ENCODE measurements at regions not wholly inside any gene's neighbourhood (a gene's known extent, or its start where the extent isn't known, plus 50 kb on each side); places are given as distances from the start of the nearest gene placed in this dataset.
"Not testable (repeated sequence)": the region's sequence is repeated elsewhere in the genome, so short reads cannot be mapped to it uniquely, and the experiment has no call there.

DNA sequence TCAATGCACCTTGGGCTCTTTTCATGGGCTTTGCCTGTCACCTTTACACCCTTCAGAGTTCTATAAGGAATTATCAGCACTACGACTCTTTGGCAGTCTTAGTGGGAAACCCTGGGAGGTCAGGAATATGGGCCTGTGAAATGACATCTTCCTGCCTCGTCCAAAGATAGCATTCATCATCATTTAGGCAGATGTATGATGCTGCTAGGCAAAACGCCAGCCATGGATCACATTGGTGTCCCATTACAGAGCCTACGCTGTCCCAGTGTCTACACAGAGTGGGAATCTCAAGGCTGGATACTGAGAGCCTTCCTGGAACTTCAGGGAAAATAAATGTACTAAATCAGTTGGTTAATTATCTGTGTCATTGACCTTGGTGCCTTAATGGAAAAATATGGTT, 259.4 kb upstream of the CELF2 start:
- no peak for DNase-seq (ENCODE audit: low spot score)
- TF ChIP-seq, protein P1, sequence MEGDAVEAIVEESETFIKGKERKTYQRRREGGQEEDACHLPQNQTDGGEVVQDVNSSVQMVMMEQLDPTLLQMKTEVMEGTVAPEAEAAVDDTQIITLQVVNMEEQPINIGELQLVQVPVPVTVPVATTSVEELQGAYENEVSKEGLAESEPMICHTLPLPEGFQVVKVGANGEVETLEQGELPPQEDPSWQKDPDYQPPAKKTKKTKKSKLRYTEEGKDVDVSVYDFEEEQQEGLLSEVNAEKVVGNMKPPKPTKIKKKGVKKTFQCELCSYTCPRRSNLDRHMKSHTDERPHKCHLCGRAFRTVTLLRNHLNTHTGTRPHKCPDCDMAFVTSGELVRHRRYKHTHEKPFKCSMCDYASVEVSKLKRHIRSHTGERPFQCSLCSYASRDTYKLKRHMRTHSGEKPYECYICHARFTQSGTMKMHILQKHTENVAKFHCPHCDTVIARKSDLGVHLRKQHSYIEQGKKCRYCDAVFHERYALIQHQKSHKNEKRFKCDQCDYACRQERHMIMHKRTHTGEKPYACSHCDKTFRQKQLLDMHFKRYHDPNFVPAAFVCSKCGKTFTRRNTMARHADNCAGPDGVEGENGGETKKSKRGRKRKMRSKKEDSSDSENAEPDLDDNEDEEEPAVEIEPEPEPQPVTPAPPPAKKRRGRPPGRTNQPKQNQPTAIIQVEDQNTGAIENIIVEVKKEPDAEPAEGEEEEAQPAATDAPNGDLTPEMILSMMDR (IDR thresholded peaks at IDR 0.05; ENCODE audit: extremely low read depth, insufficient read depth, missing control alignments) = no peak
- in situ Hi-C loops (cut with MboI; ENCODE audit: low pct_unique_long_range_greater_than_20kb, low sequenced_read_pairs, unreplicated experiment) = no loop called here

GRCh38 chr10:10759806-10760205, 257.9 kb upstream of the CELF2 start:
- DNase-seq (ENCODE audit: low spot score); in situ Hi-C loops (cut with MboI; ENCODE audit: low pct_unique_long_range_greater_than_20kb, low sequenced_read_pairs, unreplicated experiment): not testable (repeated sequence)

GRCh38 chr10:10765017-10765416, 252.7 kb upstream of the CELF2 start:
- no peak for DNase-seq (ENCODE audit: low spot score)
- TF ChIP-seq, protein P1 (IDR thresholded peaks at IDR 0.05; ENCODE audit: extremely low read depth, insufficient read depth, missing control alignments) = no peak
- in situ Hi-C loops (cut with MboI; ENCODE audit: low pct_unique_long_range_greater_than_20kb, low sequenced_read_pairs, unreplicated experiment) = no loop called here

GRCh38 chr10:10772411-10772810, 245.3 kb upstream of the CELF2 start:
- TF ChIP-seq, protein P1 (IDR thresholded peaks at IDR 0.05; ENCODE audit: extremely low read depth, insufficient read depth, missing control alignments) = no peak
- no peak for DNase-seq (ENCODE audit: low spot score)
- in situ Hi-C loops (cut with MboI; ENCODE audit: low pct_unique_long_range_greater_than_20kb, low sequenced_read_pairs, unreplicated experiment) = no loop called here

DNA sequence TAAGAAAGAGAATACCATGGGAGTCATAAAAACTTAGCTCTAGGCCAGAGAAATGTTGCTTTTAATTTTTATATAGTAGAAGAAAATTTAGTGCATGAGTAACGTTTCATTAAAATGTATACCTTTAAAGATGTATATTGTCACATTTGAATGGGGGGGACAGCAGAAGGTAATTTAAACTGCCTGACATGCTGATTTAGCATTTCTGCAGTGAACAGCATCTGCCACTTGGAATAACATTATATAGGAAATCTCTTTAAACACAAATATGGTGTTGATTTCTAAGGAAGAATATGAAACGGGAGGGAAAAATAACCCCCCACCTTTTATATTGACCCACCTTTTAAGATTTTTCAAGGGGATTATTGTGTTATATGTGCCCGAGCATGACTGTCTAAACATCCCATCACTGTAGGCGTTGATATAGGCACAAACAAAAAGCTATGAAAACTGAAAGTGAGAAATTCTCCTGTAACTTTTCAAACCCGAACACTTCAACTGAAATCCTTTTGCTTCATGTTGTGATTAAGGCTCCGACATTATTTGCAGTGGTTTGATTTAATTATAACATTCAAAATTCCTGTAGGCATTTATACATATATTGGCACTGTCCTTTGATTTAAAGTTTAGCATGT, 244.7 kb upstream of the CELF2 start:
- in situ Hi-C loops (cut with MboI; ENCODE audit: low pct_unique_long_range_greater_than_20kb, low sequenced_read_pairs, unreplicated experiment) = no loop called here
- TF ChIP-seq, protein P1 (IDR thresholded peaks at IDR 0.05; ENCODE audit: extremely low read depth, insufficient read depth, missing control alignments) = no peak
- DNase-seq (ENCODE audit: low spot score) = no peak

DNA sequence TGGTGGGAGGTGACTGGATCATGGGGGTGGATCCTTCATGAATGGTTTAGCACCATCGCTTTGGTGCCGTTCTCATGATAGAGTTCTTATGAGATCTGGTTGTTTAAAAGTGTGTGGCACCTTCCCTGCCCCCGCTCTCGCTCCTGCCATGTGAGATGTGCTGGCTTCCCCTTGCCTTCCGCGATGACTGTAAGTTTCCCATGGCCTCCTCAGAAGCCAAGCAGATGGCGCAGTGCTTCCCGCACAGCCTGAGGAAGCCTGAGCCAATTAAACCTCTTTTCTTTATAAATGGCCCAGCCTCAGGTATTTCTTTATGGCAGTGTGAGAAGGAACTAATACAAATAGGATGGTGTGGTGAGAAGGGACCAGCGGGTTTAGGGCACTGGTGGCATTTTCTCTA, 243.3 kb upstream of the CELF2 start:
- DNase-seq (ENCODE audit: low spot score) = no peak
- TF ChIP-seq, protein P1 (IDR thresholded peaks at IDR 0.05; ENCODE audit: extremely low read depth, insufficient read depth, missing control alignments) = no peak
- in situ Hi-C loops (cut with MboI; ENCODE audit: low pct_unique_long_range_greater_than_20kb, low sequenced_read_pairs, unreplicated experiment) = no loop called here

DNA sequence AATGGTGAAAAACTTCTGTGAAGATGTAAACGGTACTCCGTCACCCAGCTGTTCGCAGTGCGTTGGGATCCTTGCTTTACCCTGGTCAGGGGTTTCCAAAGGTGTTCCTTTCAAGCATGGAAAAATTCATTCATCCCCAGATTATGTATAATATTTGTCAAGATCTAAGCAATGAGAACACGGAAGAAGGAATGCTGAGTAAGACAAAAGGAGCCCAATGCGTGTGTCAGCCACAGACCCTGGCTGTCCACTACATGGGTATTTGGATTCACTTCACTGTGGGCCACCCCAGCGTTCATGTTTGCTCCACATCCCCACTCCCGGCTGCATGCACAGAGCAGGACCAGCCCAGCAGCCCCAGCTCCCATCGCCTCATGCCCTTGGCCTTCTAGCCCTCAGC, 241.3 kb upstream of the CELF2 start:
- in situ Hi-C loops (cut with MboI; ENCODE audit: low pct_unique_long_range_greater_than_20kb, low sequenced_read_pairs, unreplicated experiment) = no loop called here
- no peak for DNase-seq (ENCODE audit: low spot score)
- TF ChIP-seq, protein P1 (IDR thresholded peaks at IDR 0.05; ENCODE audit: extremely low read depth, insufficient read depth, missing control alignments) = no peak

Measured in GM13977 (cell line).